ENCODE measurements at regions not wholly inside any gene's neighbourhood (a gene's known extent, or its start where the extent isn't known, plus 50 kb on each side); places are given as distances from the start of the nearest gene placed in this dataset.

- TF ChIP-seq REST (IDR thresholded peaks at IDR 0.05; ENCODE audit: insufficient read depth in 1 of 2, low read depth in 2 of 2, low read length in 2 of 2): no peak
- TF ChIP-seq TAF1 (IDR thresholded peaks at IDR 0.05; ENCODE audit: borderline replicate concordance, insufficient read depth, low read length): no peak
- TF ChIP-seq SIN3A (IDR thresholded peaks at IDR 0.05; ENCODE audit: borderline replicate concordance, insufficient read depth, low read length): no peak
Observed at GRCh38 chr11:27239305-27239942, 123.6 kb downstream of the CCDC34 start.
